Neural cell (in vitro differentiated cells): ENCODE measurements at regions not wholly inside any gene's neighbourhood (a gene's known extent, or its start where the extent isn't known, plus 50 kb on each side); places are given as distances from the start of the nearest gene placed in this dataset.

Experiments used
- EZH2 ChIP-seq: fragments of 200-600, 300-800 bp; shearing (Covaris generic), sonication (generic); IDR thresholded peaks from 2 replicates; pipeline ENCODE4 v1.6.1; 2014; ENCODE audit warnings: antibody characterized with exemption, low read length, borderline replicate concordance, mild to moderate bottlenecking; ENCODE audit not compliant: insufficient read depth, poor library complexity, severe bottlenecking
- MXI1 ChIP-seq: fragments of 450-650 bp; conservative IDR thresholded peaks from 2 replicates; pipeline ENCODE4 v1.6.1; 2014; ENCODE audit warnings: antibody characterized with exemption, mild to moderate bottlenecking; ENCODE audit not compliant: poor library complexity, severe bottlenecking
- RAD21 ChIP-seq: fragments of 450-650 bp; conservative IDR thresholded peaks from 2 replicates; pipeline ENCODE4 v1.6.1; 2014; ENCODE audit warnings: antibody characterized with exemption, mild to moderate bottlenecking, moderate library complexity
- TF ChIP-seq, protein P1 (sequence below): fragments of 450-650 bp; IDR thresholded peaks from 2 replicates; pipeline ENCODE4 v1.5.1; 2014; ENCODE audit warnings: antibody characterized with exemption, mild to moderate bottlenecking, moderate library complexity; ENCODE audit not compliant: poor library complexity, severe bottlenecking

DNA sequence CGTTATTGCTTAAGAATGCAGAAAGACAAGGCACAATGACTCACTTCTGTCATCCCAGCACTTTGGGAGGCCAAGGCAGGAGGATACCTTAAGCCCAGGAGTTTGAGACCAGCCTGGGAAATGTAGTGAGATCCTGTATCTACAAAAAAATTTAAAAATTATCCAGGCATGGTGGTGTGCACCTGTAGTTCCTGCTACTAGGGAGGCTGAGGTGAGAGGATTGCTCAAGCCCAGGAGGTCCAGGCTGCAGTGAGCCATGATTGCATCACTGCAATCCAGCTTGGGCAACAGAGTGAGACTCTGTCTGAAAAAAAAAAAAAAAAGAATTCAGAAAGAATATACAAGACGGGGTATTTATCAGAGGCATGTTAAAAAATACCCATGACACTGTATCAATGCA, 182.0 kb upstream of the SPOPL start:
- TF ChIP-seq, protein P1, sequence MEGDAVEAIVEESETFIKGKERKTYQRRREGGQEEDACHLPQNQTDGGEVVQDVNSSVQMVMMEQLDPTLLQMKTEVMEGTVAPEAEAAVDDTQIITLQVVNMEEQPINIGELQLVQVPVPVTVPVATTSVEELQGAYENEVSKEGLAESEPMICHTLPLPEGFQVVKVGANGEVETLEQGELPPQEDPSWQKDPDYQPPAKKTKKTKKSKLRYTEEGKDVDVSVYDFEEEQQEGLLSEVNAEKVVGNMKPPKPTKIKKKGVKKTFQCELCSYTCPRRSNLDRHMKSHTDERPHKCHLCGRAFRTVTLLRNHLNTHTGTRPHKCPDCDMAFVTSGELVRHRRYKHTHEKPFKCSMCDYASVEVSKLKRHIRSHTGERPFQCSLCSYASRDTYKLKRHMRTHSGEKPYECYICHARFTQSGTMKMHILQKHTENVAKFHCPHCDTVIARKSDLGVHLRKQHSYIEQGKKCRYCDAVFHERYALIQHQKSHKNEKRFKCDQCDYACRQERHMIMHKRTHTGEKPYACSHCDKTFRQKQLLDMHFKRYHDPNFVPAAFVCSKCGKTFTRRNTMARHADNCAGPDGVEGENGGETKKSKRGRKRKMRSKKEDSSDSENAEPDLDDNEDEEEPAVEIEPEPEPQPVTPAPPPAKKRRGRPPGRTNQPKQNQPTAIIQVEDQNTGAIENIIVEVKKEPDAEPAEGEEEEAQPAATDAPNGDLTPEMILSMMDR, result no peak
- TF ChIP-seq RAD21, result no peak
- TF ChIP-seq MXI1, result no peak
- TF ChIP-seq EZH2, result no peak
